Calu3 (cell line): ENCODE measurements at regions not wholly inside any gene's neighbourhood (a gene's known extent, or its start where the extent isn't known, plus 50 kb on each side); places are given as distances from the start of the nearest gene placed in this dataset.

Source experiments
- BruUV-seq: library from RNA; stranded (reverse); fragments of 400-500 nt; replicated peaks from 2 replicates; lab custom pipeline; 2021; lab: Mats Ljungman, UMichigan
- CTCF ChIA-PET: fragments of 300-600 bp; sonication (Branson Sonifier 250); formaldehyde crosslinking; loops from one replicate; lab custom pipeline; 2022; ENCODE audit warnings: antibody characterized with exemption; lab: Charles Lee
- DNase-seq: peaks from one replicate; pipeline ENCODE4 v3.0.0; 2022
- H3K27ac Mint-ChIP-seq: one replicate; pipeline ENCODE4 v1.8.0; 2022; ENCODE audit warnings: mixed read lengths; ENCODE audit not compliant: unreplicated experiment
- H3K27me3 Mint-ChIP-seq: one replicate; pipeline ENCODE4 v1.8.0; 2022; ENCODE audit warnings: mixed read lengths; ENCODE audit not compliant: unreplicated experiment
- H3K36me3 Mint-ChIP-seq: one replicate; pipeline ENCODE4 v1.8.0; 2022; ENCODE audit warnings: mild to moderate bottlenecking, moderate library complexity, mixed read lengths; ENCODE audit not compliant: insufficient read depth, unreplicated experiment
- H3K4me1 Mint-ChIP-seq: one replicate; pipeline ENCODE4 v1.8.0; 2022; ENCODE audit warnings: mild to moderate bottlenecking, low read depth, mixed read lengths; ENCODE audit not compliant: unreplicated experiment
- H3K4me3 Mint-ChIP-seq: one replicate; pipeline ENCODE4 v1.8.0; 2022; ENCODE audit warnings: mild to moderate bottlenecking, low read depth, moderate library complexity, mixed read lengths; ENCODE audit not compliant: unreplicated experiment
- H3K9me3 Mint-ChIP-seq: one replicate; pipeline ENCODE4 v1.8.0; 2022; ENCODE audit warnings: low read depth, mixed read lengths; ENCODE audit not compliant: unreplicated experiment
- intact Hi-C: fragments of 100-400 bp; cut with micrococcal nuclease; formaldehyde crosslinking; loops from one replicate; pipeline ENCODE4 v1.10.0; 2022; ENCODE audit not compliant: unreplicated experiment
- TF ChIP-seq, protein P1 (sequence below): fragments of 200-600 bp; IDR thresholded peaks from one replicate; pipeline ENCODE4 v1.8.0; 2022; ENCODE audit warnings: antibody characterized with exemption; ENCODE audit not compliant: unreplicated experiment

DNA sequence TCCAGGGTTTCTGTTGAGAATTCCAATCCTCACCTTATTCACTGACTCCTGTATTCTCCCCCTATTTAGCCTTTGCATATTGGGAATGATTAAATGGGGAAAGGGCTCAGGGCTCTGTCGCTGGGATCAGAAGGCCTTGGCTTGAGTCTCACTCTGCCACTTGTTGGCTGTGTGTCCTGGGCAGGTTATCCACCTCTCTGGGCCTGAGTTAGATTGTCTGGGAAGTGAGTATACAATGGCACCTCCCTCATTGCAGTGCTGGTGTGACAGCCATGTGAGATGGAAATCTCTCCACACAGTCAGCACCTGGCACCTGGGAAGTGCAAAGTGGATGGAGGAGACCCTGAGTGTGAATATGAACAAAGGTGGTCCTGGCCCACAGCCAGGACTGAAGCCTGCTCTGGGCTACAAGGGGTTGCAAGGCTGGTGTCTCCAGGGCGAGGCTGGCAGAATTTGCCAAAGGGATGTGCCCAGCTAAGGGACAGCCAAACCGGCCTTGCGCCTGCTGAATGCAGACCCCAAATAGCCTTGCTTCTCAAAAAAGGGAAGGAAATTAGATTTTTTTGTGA lies 200.0 kb upstream of the PMEPA1 start:
- Mint-ChIP-seq H3K4me1 (peaks cover 21% of the 10 kb centered on the region), H3K9me3 (no peaks in the 10 kb centered on the region), H3K4me3 (no peak overlapping the region), H3K27me3 (no peaks in the 10 kb centered on the region), H3K27ac (no peak overlapping the region), H3K36me3 (peaks cover 10% of the 10 kb centered on the region)
- intact Hi-C loops: loop anchor here (5.0 to 10.0 kb wide), 2 partner anchors 213 to 275 kb away; no protein-coding TSS in a partner anchor
- BruUV-seq: no TSS peak
- no peak for DNase-seq
- TF ChIP-seq, protein P1, sequence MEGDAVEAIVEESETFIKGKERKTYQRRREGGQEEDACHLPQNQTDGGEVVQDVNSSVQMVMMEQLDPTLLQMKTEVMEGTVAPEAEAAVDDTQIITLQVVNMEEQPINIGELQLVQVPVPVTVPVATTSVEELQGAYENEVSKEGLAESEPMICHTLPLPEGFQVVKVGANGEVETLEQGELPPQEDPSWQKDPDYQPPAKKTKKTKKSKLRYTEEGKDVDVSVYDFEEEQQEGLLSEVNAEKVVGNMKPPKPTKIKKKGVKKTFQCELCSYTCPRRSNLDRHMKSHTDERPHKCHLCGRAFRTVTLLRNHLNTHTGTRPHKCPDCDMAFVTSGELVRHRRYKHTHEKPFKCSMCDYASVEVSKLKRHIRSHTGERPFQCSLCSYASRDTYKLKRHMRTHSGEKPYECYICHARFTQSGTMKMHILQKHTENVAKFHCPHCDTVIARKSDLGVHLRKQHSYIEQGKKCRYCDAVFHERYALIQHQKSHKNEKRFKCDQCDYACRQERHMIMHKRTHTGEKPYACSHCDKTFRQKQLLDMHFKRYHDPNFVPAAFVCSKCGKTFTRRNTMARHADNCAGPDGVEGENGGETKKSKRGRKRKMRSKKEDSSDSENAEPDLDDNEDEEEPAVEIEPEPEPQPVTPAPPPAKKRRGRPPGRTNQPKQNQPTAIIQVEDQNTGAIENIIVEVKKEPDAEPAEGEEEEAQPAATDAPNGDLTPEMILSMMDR: no peak
- CTCF ChIA-PET: interaction anchor here (0.9 kb wide), 1 partner anchor 8 kb away, joined by 3 read pairs; no protein-coding TSS in a partner anchor

DNA sequence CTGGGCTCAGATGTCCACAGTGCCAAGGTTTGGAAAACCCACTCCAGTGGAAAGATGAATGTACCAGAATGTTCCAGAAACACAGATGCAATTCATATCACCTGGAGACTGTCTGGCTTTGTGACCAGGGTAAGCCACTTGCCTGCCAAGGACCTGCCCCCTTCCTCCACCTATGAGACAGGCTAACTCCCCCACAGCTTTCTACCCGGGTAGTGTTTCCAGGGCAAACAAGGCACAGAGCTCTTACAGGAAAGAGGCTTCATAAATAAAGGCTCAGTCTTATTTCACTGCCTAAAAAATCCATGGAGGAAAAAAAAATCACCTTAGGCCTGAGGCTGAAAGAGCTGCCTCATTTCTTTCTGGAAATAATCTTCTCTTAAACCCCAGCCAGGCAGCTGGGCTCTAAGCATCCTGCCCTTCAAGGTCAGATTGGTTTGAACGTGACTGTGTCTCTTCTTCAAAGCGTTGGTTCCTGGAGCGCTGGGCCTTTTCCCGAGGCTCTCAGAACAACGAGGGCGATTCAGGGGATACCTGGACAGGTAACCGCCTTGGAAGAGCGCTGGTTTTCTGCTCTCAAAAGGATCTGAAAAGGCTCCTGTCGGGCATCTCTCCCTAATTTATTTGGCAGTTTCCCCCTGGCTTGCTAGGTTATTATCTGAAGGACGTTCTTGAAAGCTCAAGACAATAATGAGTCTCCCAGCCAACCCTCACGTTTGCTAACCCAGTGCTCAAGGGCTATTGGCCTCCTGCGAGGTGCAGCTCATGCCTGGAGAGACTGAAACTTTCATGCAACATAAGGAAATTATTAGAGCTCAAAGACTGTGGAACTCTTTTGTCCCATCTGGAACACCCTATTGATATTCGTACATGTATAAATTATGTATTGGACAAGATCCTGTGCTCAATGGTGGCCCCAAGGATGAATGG lies 199.2 kb upstream of the PMEPA1 start:
- Mint-ChIP-seq H3K9me3 (no peaks in the 10 kb centered on the region), H3K4me3 (no peak overlapping the region), H3K36me3 (peaks cover 13% of the 10 kb centered on the region), H3K4me1 (peaks cover 30% of the 10 kb centered on the region), H3K27ac (no peak overlapping the region), H3K27me3 (no peaks in the 10 kb centered on the region)
- TF ChIP-seq, protein P1: no peak
- BruUV-seq: no TSS peak
- DNase-seq: no peak
- intact Hi-C loops: loop anchor here (5.0 to 10.0 kb wide), 2 partner anchors 212 to 276 kb away; no protein-coding TSS in a partner anchor
- CTCF ChIA-PET: interaction anchor here (0.6 to 1.5 kb wide), 3 partner anchors 9 to 176 kb away, joined by 3 to 6 read pairs (median 3); no protein-coding TSS in a partner anchor

DNA sequence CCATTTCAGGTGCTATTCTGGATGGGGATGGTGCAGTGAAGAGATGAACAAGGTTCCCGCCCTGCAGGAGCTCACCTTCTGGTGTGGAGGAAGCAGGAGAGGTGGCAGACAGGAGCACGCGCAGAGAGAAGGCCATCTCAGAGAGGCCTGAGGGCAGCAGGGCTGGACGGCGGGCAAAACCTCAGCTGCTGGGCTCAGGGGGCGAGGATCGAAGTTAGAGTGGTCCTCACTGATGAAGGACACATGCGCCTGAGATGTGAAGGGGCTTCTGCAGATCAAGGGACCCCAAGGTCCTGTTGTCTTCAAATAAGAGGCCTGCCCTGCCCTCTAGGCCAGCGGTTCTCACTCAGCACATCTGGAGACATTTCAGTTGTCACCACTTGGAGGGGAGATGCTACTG lies 198.4 kb upstream of the PMEPA1 start:
- intact Hi-C loops: loop anchor here (5.0 to 10.0 kb wide), 2 partner anchors 211 to 277 kb away; no protein-coding TSS in a partner anchor
- Mint-ChIP-seq H3K4me3 (no peak overlapping the region), H3K4me1 (peaks cover 36% of the 10 kb centered on the region), H3K9me3 (no peaks in the 10 kb centered on the region), H3K27me3 (no peaks in the 10 kb centered on the region), H3K36me3 (peaks cover 13% of the 10 kb centered on the region), H3K27ac (no peak overlapping the region)
- TF ChIP-seq, protein P1: no peak
- BruUV-seq: no TSS peak
- no peak for DNase-seq
- CTCF ChIA-PET: interaction anchor here (1.5 kb wide), 1 partner anchor 10 kb away, joined by 3 read pairs; no protein-coding TSS in a partner anchor

DNA sequence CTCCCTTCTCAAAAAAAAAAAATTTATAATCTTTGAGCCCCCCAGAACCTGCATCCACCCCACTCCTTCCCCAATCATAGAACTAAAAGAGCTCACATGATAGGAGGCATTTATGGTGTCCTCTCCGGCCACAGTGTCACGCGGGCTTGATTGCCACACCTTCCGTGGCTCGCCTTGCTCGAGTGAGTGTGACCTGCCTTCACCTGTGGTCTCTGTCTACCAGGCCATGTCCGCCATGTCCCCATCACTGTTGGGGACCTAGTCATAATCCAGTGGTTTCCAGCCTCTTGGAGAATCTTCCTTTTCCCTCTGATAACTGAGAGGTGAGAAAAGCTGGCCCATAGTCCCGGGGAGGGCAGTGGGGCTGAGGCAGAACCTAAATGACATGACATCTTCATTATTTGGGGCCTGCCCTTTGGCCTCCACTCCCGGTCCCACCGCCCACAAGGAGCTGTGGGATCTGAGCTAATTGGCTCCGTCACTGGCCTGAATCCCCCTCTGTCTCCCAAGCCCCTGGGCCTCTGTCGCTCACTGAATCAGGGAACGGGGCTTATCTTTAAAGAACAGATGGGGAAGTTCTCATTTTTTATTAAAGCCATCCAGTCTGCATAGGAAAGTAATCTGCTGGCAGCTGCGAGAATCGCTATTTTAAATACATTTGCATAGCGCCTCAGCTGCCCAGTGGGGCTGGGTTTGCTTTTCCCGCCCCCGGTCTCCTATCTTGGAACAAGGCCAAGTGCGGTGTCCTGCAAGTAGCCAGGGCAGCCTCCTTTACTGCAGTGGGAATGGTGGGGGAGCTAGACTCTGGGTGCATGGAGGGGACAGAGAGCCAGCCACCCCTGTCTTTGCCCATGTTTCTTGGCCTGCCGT lies 197.6 kb upstream of the PMEPA1 start:
- intact Hi-C loops: loop anchor here (5.0 to 10.0 kb wide), 2 partner anchors 210 to 277 kb away; no protein-coding TSS in a partner anchor
- no TSS peak for BruUV-seq
- no peak overlapping the region for H3K4me3 Mint-ChIP-seq
- no peak overlapping the region for H3K27ac Mint-ChIP-seq
- TF ChIP-seq, protein P1: no peak
- CTCF ChIA-PET: interaction anchor here (1.3 to 1.7 kb wide), 3 partner anchors 9 to 190 kb away, joined by 3 to 4 read pairs (median 3); no protein-coding TSS in a partner anchor
- H3K27me3 Mint-ChIP-seq: no peaks in the 10 kb centered on the region
- no peak for DNase-seq
- peaks cover 14% of the 10 kb centered on the region for H3K36me3 Mint-ChIP-seq
- peaks cover 43% of the 10 kb centered on the region for H3K4me1 Mint-ChIP-seq
- no peaks in the 10 kb centered on the region for H3K9me3 Mint-ChIP-seq
